SJSA1 (cell line): ENCODE measurements at regions not wholly inside any gene's neighbourhood (a gene's known extent, or its start where the extent isn't known, plus 50 kb on each side); places are given as distances from the start of the nearest gene placed in this dataset.
"Not testable (repeated sequence)": the region's sequence is repeated elsewhere in the genome, so short reads cannot be mapped to it uniquely, and the experiment has no call there.

Experiments used
- DNase-seq, 2 experiments: peaks; one replicate each; pipeline ENCODE4 v3.0.0-alpha.2; 2015 to 2020; ENCODE audit warnings: low spot score in 2 of 2, low read depth in 1 of 2
- H3K27ac ChIP-seq: fragments of 250-450 bp; sonication (Bioruptor Pico); 2 replicates; pipeline ENCODE4 v1.5.1; 2020; ENCODE audit warnings: mild to moderate bottlenecking, moderate library complexity
- H3K27me3 ChIP-seq: fragments of 250-450 bp; sonication (Bioruptor Pico); replicated peaks from 2 replicates; pipeline ENCODE4 v1.5.1; 2020; ENCODE audit warnings: mild to moderate bottlenecking, moderate library complexity
- H3K36me3 ChIP-seq: fragments of 250-450 bp; sonication (Bioruptor Pico); 2 replicates; pipeline ENCODE4 v1.5.1; 2020; ENCODE audit warnings: mild to moderate bottlenecking
- H3K4me1 ChIP-seq: fragments of 250-450 bp; sonication (Bioruptor Pico); replicated peaks from 2 replicates; pipeline ENCODE4 v1.6.1; 2021; ENCODE audit warnings: mild to moderate bottlenecking
- H3K4me3 ChIP-seq: fragments of 250-450 bp; sonication (Bioruptor Pico); 2 replicates; pipeline ENCODE4 v1.5.1; 2020; ENCODE audit warnings: mild to moderate bottlenecking
- H3K9me3 ChIP-seq: fragments of 250-450 bp; sonication (Bioruptor Pico); replicated peaks from 2 replicates; pipeline ENCODE4 v1.5.1; 2020; ENCODE audit warnings: mild to moderate bottlenecking

DNA sequence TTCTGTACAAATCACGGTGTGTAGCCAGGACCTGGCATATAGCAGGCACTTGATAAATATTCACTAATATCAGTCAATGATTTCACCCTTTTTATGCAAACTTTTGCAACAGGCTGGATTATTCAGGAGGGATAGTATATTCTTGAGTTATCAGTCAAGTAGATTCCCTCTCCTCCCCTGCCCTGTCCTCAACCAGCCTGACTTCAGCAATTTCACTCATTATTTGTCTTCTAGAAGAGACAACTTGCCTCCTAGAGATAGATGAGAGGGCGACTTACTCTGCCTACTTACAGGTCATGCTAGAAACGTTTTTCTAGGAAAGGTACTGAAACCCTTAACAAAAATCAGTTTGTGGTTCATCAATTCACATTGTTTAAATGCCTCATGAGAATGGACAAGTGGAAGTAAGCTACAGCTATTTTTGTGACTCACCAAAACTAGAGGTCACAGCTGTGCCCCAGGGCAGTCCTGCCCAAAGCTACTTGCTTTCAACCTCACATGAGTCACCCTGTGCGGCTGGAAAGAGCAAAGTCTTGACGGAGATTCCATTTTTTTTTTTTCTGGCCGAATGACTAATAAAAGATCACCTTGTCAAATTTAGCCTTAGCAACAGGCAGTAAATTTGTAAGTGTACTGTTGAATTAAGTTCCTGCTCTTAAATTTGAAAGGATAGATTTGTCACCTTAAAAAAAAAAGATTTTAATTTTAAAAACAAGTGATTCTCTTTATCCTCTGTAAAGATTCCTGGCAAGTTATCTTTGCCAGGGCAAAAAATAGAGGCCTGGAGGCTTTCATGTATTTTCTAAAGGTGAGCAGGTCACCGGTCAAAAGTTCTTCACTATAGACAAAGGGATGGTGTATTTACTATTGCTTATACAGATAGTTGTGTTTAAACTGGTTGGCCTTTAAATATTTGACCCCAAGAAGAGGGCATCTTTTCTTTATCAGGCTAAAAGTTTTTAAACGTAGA, 109.0 kb upstream of the SLC35G4 start:
- peak overlapping the region; percentile 83 for H3K27ac ChIP-seq
- peaks cover 18% of the 10 kb centered on the region for H3K4me1 ChIP-seq
- H3K27me3 ChIP-seq: no peaks in the 10 kb centered on the region
- no peak overlapping the region for H3K4me3 ChIP-seq
- DNase-seq: peak; percentile 88 to 97
- H3K9me3 ChIP-seq: no peaks in the 10 kb centered on the region
- H3K36me3 ChIP-seq: no peaks in the 10 kb centered on the region

DNA sequence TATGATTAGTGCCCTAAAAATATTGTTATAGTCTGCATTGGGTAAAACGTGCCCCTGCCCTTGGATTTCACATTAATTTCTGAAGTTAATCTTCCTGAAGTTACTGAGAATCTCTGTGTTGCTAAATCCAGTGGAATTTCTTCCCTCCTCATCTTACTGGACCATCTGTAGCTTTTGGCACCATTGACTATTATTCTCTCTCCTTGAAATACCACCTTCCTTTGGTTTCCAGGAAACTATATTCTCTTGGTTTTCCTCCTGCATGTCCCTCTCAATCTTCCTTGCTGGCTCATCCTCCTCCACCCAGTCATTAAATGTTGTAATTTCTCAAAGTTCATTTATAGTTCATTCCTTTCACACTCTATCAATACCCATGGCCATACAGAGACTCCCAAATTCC, 110.6 kb upstream of the SLC35G4 start:
- Histone ChIP-seq H3K9me3 (no peaks in the 10 kb centered on the region), H3K4me1 (peaks cover 27% of the 10 kb centered on the region), H3K4me3 (no peak overlapping the region), H3K27me3 (no peaks in the 10 kb centered on the region), H3K36me3 (no peaks in the 10 kb centered on the region), H3K27ac (no peak overlapping the region)
- DNase-seq: no peak

DNA sequence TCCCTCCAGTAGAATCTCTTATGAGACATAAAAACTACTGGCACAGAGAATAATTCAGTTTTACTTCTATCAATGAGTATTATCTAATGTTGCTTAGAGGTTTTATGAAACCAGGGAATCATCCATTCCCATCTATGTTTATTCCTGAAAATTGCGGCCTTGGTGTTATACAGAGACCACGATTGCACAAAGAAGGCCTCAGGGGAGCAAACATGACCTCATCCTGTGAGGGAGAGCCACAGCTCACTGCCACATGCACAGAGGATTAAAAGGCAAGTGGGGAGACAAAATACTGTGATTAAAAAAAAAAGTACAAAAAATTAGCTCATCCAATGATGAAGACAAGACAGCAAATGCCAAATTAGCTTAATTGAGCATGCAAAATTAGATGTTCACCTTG, 111.8 kb upstream of the SLC35G4 start:
- DNase-seq: no peak
- H3K27me3 ChIP-seq: no peaks in the 10 kb centered on the region
- H3K9me3 ChIP-seq: no peaks in the 10 kb centered on the region
- no peak overlapping the region for H3K4me3 ChIP-seq
- no peak overlapping the region for H3K27ac ChIP-seq
- H3K4me1 ChIP-seq: peaks cover 29% of the 10 kb centered on the region
- H3K36me3 ChIP-seq: no peaks in the 10 kb centered on the region

DNA sequence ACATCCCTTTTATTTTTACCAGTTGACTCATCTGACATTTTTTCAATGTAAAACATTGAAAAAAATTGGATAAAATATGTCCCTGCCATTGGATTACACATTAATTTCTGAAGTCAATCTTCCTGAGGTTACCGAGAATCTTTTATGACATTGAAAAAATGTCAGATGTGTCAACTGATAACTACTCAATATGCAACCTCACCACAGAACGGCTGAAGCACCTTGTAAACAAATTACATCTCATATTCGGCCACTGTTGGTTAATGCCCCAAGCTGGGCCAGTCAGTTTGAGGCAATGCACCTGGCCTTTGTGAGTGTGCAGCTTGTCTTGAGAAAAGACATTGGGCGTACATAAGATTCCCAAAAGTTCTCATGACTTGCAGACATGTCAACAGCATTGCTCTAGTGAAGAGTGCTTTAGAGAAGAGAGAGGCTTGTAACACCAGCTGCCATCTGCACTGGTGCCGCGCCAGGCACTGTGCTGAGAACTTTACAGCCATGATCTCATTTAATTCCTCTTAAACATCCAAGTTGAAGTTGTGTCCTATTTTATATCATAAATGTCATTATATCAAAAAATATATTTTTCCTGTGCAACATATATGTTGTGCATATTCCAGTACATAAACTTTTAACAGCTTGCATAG, 112.7 kb upstream of the SLC35G4 start:
- Histone ChIP-seq H3K27ac (no peak overlapping the region), H3K36me3 (no peaks in the 10 kb centered on the region), H3K4me1 (peaks cover 29% of the 10 kb centered on the region), H3K9me3 (no peaks in the 10 kb centered on the region), H3K27me3 (no peaks in the 10 kb centered on the region), H3K4me3 (no peak overlapping the region)
- no peak for DNase-seq

DNA sequence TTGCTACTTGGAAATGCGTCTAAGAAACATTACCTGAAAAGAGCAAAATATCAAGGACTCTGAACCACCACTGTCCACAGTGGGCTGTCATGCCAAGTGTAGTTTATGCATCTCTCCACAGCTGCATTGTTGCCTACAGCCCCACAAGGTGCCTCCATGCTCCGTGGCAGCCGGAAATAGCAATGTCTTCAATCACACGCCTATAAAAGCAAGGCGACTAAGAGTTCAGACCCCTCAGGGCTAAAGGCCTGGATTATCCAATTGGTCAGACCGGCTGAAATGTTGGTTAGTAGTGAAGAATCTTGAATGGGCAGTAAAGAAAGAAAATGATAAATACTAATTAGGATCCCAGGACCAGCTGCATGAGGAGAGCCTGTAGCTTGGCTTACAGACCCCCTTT, 114.0 kb upstream of the SLC35G4 start:
- Histone ChIP-seq H3K4me1 (peaks cover 20% of the 10 kb centered on the region), H3K4me3 (no peak overlapping the region), H3K27me3 (no peaks in the 10 kb centered on the region), H3K36me3 (no peaks in the 10 kb centered on the region), H3K27ac (no peak overlapping the region), H3K9me3 (no peaks in the 10 kb centered on the region)
- DNase-seq: no peak

DNA sequence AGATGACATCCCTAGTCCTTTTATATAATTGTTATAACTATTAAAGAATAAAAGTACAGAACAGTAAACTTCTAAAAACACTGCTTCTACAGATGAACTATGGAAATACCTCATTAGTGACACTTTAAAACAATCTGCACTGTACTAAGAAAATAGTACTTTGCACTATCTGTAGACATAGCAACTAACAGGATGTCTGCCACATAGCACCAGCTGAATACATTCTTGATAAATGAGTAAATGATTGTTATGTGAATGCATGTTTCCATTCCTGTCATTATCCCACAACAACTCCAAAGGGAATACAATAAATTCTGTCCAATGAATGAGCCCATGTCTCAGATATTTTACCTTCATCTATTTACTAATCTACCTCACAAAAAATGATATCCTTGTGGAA, 115.3 kb upstream of the SLC35G4 start:
- H3K27me3 ChIP-seq: no peaks in the 10 kb centered on the region
- H3K27ac ChIP-seq: no peak overlapping the region; the same call in 1 of the 2 replicates
- H3K4me3 ChIP-seq: no peak overlapping the region
- DNase-seq: peak in 1 of 2 experiments; percentile 32
- peaks cover 10% of the 10 kb centered on the region for H3K4me1 ChIP-seq
- no peaks in the 10 kb centered on the region for H3K36me3 ChIP-seq
- H3K9me3 ChIP-seq: no peaks in the 10 kb centered on the region

DNA sequence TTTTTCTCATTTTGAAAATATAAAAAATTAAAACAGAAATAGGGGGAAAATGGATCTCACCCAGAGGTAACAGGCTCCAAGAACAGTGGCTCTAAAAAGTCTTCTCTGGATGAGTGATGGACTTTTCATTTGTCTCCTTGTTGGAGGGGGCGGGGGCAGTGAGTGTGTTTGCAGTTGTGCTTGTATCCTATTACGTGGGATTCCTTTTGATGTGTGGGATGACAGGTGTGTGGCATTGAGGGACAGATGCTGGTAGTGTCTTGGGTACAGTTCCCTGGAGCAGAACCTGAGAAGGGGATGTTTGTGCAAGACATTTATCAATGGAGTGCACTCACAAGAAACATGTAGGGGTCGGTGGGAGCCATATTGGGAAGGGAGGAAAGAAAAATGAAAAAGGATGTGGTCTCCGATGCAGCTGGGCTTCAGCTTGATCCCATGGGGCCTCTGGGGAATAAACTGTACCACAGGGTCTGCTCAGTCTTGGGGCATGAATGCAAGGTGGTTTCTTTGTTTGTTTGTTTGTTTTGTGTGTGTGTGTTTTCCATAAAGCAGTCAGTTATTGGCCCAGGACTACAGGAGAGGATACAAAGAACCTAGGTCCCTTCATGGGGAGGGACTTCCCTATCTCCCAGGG, 120.0 kb upstream of the SLC35G4 start:
- no peaks in the 10 kb centered on the region for H3K36me3 ChIP-seq
- H3K27ac ChIP-seq: no peak overlapping the region
- H3K27me3 ChIP-seq: no peaks in the 10 kb centered on the region
- H3K4me1 ChIP-seq: peaks cover 8% of the 10 kb centered on the region
- H3K4me3 ChIP-seq: no peak overlapping the region
- no peak for DNase-seq
- no peaks in the 10 kb centered on the region for H3K9me3 ChIP-seq

DNA sequence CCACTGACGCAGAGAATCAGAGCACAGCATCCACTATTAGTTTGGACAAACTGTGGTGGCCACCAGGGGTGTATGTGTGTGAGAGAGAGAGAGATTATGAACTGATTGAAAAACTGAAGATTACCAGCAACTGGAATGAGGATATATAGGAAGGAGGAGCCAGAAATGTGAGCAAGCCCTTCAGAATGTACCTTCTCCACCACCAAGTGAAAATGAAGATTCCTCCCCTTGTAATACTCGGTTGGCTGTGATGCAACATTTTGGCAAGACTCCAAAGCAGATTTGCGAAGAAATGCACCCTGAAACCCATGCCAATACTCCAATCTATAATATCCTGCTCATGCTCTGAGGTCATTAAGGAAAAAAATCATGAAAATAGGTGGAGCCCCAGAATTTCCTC, 121.2 kb upstream of the SLC35G4 start:
- DNase-seq: no peak

DNA sequence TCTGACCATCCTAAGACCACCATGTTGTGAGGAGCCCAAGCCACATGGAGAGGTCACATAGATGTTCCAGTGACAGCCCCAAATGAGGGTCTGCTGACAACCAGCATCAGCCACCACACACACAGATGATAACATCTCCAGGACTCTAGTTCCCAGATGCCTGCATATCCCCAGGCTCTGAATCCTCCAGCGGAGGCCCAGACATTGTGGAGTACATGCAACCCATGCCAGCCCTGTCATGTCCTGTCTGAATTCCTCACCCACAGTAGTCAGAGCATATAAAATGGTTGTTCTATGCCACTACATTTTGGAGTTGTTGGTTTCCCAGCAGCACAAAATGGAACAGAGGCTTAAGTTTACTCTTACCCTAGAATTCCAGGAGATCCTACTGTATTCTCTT, 122.0 kb upstream of the SLC35G4 start:
- DNase-seq: no peak
- Histone ChIP-seq H3K9me3 (no peaks in the 10 kb centered on the region), H3K27ac (no peak overlapping the region), H3K4me3 (no peak overlapping the region), H3K27me3 (no peaks in the 10 kb centered on the region), H3K4me1 (no peaks in the 10 kb centered on the region), H3K36me3 (no peaks in the 10 kb centered on the region)

More for the DNA sequence above, 121.2 kb upstream of the SLC35G4 start:
- Histone ChIP-seq H3K27ac (no peak overlapping the region), H3K4me3 (no peak overlapping the region), H3K4me1 (no peaks in the 10 kb centered on the region), H3K9me3 (no peaks in the 10 kb centered on the region), H3K27me3 (no peaks in the 10 kb centered on the region), H3K36me3 (no peaks in the 10 kb centered on the region)

DNA sequence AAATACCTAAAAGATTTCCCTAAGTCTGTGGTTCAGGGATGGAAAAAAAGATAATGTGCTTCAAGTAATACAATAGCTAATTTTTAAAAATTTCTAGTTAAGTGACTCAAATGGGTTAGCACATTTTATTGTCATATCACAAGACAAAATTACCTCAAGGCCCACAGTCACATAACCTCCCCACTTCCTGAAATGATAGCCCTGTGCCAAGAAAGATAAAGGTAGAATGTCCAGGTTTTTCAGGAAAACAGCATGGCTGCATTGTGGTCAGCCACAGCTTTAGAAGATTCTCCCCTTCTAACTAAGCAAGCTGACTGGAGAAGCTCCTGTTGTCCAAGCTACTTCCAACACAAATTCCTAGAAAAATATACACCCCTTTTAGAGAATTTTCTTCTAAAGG, 127.1 kb upstream of the SLC35G4 start:
- Histone ChIP-seq H3K4me1 (no peaks in the 10 kb centered on the region), H3K4me3 (no peak overlapping the region), H3K9me3 (no peaks in the 10 kb centered on the region), H3K27ac (no peak overlapping the region), H3K36me3 (no peaks in the 10 kb centered on the region), H3K27me3 (no peaks in the 10 kb centered on the region)
- DNase-seq: no peak

DNA sequence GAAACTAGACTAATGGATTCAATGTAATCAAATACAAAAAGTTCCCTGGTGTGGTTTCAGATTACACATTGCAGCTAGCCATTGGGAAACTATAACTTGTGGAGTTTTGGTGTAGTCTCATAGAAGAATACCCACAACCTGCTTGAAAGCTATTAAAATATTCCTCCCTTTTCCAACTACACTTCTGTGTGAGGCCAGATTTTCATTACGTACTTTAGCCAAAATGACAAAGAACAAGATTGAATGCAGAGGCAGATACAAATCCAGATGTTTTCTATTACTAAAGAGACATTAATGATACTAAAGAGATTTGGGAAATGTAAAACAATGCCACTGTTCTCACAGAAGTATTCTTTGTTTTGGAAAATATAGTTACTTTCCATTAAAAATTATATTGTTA, 128.7 kb upstream of the SLC35G4 start:
- Histone ChIP-seq H3K4me1 (no peaks in the 10 kb centered on the region), H3K9me3 (no peaks in the 10 kb centered on the region), H3K27me3 (no peaks in the 10 kb centered on the region), H3K27ac (no peak overlapping the region), H3K36me3 (no peaks in the 10 kb centered on the region), H3K4me3 (no peak overlapping the region)
- DNase-seq: no peak

DNA sequence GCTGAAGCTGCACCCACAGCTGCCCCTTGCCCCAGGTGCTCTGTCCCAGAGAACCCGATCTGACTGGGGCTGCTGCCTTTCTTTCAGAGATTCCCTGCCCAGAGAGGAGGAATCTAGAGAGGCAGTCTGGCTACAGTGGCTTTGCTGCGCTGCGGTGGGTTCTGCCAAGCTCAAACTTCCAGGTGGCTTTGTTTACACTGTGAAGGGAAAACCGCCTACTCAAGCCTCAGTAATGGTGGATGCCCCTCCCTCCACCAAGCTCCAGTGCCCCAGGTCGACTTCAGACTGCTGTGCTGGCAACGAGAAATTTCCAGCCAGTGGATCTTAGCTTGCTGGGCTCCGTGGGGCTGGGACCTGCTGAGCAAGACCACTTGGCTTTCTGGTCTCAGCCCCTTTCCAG, 130.4 kb upstream of the SLC35G4 start:
- H3K27ac ChIP-seq, H3K9me3 ChIP-seq, H3K27me3 ChIP-seq, H3K4me3 ChIP-seq, H3K4me1 ChIP-seq, DNase-seq, H3K36me3 ChIP-seq: not testable (repeated sequence)

DNA sequence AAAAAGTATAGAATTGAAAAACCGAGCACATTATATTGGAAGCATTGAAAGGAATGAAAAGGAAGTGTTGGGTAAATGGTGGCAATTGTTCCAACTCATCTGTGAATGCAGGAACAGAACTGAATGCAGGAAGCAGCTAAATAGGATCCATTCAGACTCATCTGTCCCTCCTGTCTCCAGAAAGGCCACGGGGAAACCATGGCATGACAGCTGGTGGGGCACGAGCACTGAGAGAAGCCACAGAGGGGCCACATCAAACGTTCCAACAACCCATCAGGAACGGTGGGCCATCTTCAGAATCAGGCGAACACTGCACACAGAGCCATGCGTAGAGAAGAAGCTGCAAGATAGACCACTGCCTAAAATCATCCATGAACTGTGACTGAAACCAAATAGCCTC, 138.5 kb upstream of the SLC35G4 start:
- Histone ChIP-seq H3K27me3 (no peaks in the 10 kb centered on the region; the same call in 1 of the 2 replicates), H3K27ac (no peak overlapping the region), H3K9me3 (no peaks in the 10 kb centered on the region), H3K4me1 (no peaks in the 10 kb centered on the region), H3K36me3 (no peaks in the 10 kb centered on the region), H3K4me3 (no peak overlapping the region)
- DNase-seq: no peak

DNA sequence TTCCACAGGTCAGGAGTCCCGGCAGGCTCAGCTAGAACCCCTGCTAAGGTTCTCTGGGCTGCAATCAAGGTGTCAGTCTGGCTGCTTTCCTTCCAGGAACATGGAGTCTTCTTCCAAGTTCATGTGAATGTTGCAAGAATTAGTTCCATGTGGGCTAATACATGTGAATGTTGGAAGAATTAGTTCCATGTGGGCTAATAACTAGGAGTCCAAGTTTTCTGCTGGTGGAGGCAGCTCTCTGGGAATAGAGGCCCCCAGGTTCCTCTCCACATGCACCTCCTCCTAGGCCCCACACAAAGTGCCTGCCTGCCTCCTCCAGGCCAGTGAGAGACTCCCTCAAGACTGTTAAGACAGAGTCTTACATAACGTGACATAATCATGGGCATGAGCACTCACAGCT, 140.8 kb upstream of the SLC35G4 start:
- Histone ChIP-seq H3K27ac (no peak overlapping the region), H3K27me3 (no peaks in the 10 kb centered on the region; the same call in 1 of the 2 replicates), H3K9me3 (no peaks in the 10 kb centered on the region), H3K4me1 (no peaks in the 10 kb centered on the region), H3K36me3 (no peaks in the 10 kb centered on the region), H3K4me3 (no peak overlapping the region)
- no peak for DNase-seq
